Keratinocyte (primary cell): ENCODE measurements at regions not wholly inside any gene's neighbourhood (a gene's known extent, or its start where the extent isn't known, plus 50 kb on each side); places are given as distances from the start of the nearest gene placed in this dataset.
A peak's percentile ranks its signal among the peaks of the same experiment; 100 is the strongest.

ENCODE experiments used
- DNase-seq: peaks from one replicate; pipeline ENCODE4 v3.0.0-alpha.2; 2011; ENCODE audit warnings: low read depth, missing footprints, low spot score
- FAIRE-seq: peaks from 2 replicates; lab custom pipeline; 2011; peaks lifted over from hg19 to GRCh38; lab: Jason Lieb, UNC
- H2AFZ ChIP-seq: 2 replicates; pipeline ENCODE4 v1.6.0; 2012; ENCODE audit warnings: low read length, control low read depth, inconsistent platforms; ENCODE audit not compliant: control insufficient read depth
- H3K27ac ChIP-seq: 2 replicates; pipeline ENCODE4 v1.5.1; 2011; ENCODE audit warnings: low read length; ENCODE audit not compliant: control insufficient read depth, insufficient read depth
- H3K27me3 ChIP-seq: 3 replicates; pipeline ENCODE4 v1.6.0; 2011; ENCODE audit warnings: low read length; ENCODE audit not compliant: control insufficient read depth, insufficient read depth; ENCODE audit errors: extremely low read depth
- H3K36me3 ChIP-seq, 2 experiments: 2 replicates in 1 of 2; 3 replicates in 1 of 2; pipeline ENCODE4 v1.5.1; 2011; ENCODE audit warnings: low read length in 2 of 2, mild to moderate bottlenecking in 1 of 2; ENCODE audit not compliant: control insufficient read depth in 2 of 2, insufficient read depth in 2 of 2; ENCODE audit errors: extremely low read depth in 1 of 2
- H3K4me1 ChIP-seq: 3 replicates; pipeline ENCODE4 v1.5.1; 2011; ENCODE audit warnings: low read length; ENCODE audit not compliant: control insufficient read depth, insufficient read depth; ENCODE audit errors: extremely low read depth
- H3K4me2 ChIP-seq: 3 replicates; pipeline ENCODE4 v1.6.0; 2011; ENCODE audit warnings: low read depth, low read length; ENCODE audit not compliant: control insufficient read depth, insufficient read depth; ENCODE audit errors: extremely low read depth
- H3K4me3 ChIP-seq, 3 experiments: fragments of 200-600 bp in 1 of 3; sonication (generic) in 1 of 3; 2 replicates in 2 of 3; 3 replicates in 1 of 3; pipeline ENCODE4 v1.5.1; 2011 to 2016; ENCODE audit warnings: low read length in 3 of 3, mild to moderate bottlenecking in 3 of 3, control low read depth in 2 of 3, inconsistent platforms in 1 of 3, low read depth in 1 of 3, mixed read lengths in 1 of 3, mixed run types in 1 of 3, moderate library complexity in 1 of 3; ENCODE audit not compliant: control insufficient read depth in 2 of 3, insufficient read depth in 2 of 3; ENCODE audit errors: extremely low read depth in 1 of 3
- H3K79me2 ChIP-seq: 2 replicates; pipeline ENCODE4 v1.6.0; 2012; ENCODE audit warnings: low read length; ENCODE audit not compliant: control insufficient read depth, insufficient read depth
- H3K9ac ChIP-seq: 3 replicates; pipeline ENCODE4 v1.6.0; 2011; ENCODE audit warnings: low read length; ENCODE audit not compliant: control insufficient read depth, insufficient read depth; ENCODE audit errors: extremely low read depth
- H3K9me1 ChIP-seq: 3 replicates; pipeline ENCODE4 v1.6.0; 2011; ENCODE audit warnings: low read length; ENCODE audit not compliant: control insufficient read depth, insufficient read depth; ENCODE audit errors: extremely low read depth
- H3K9me3 ChIP-seq: 2 replicates; pipeline ENCODE4 v1.5.1; 2012; ENCODE audit warnings: low read depth, low read length; ENCODE audit not compliant: control insufficient read depth
- H4K20me1 ChIP-seq: 3 replicates; pipeline ENCODE4 v1.6.0; 2011; ENCODE audit warnings: low read length; ENCODE audit not compliant: control insufficient read depth, insufficient read depth; ENCODE audit errors: extremely low read depth
- CTCF ChIP-seq, 3 experiments: IDR thresholded peaks in 1 of 3; conservative IDR thresholded peaks in 1 of 3; optimal IDR thresholded peaks in 1 of 3; 2 replicates in 2 of 3; 3 replicates in 1 of 3; pipeline versions ENCODE3 to v1.5.1; 2011; ENCODE audit warnings: low read length in 3 of 3, mild to moderate bottlenecking in 3 of 3, moderate library complexity in 2 of 3, control low read depth in 1 of 3, inconsistent platforms in 1 of 3; ENCODE audit not compliant: insufficient read depth in 2 of 3; ENCODE audit errors: extremely low read depth in 1 of 3
- EZH2 ChIP-seq: IDR thresholded peaks from one replicate; pipeline ENCODE4 v1.6.1; 2012; ENCODE audit warnings: inconsistent platforms, mild to moderate bottlenecking, low read length, moderate library complexity
- dilution Hi-C: fragments of 300-500 bp; cut with MboI; formaldehyde crosslinking; loops from one replicate; pipeline ENCODE4 v1.7.0; 2020; ENCODE audit warnings: low sequenced_read_pairs; ENCODE audit not compliant: extremely low pct_ligation_motif_present

- Histone ChIP-seq H3K27me3 (no peaks in the 10 kb centered on the region), H3K9ac (no peak overlapping the region), H4K20me1 (no peaks in the 10 kb centered on the region), H3K27ac (no peak overlapping the region), H3K9me1 (no peaks in the 10 kb centered on the region), H3K36me3 (no peaks in the 10 kb centered on the region), H3K4me1 (peaks cover 21% of the 10 kb centered on the region), H3K79me2 (no peaks in the 10 kb centered on the region), H3K4me2 (no peak overlapping the region), H3K4me3 (no peak overlapping the region), H2AFZ (no peak overlapping the region), H3K9me3 (no peaks in the 10 kb centered on the region)
- FAIRE-seq, result no peak
- dilution Hi-C loops, result no loop called here
- DNase-seq, result no peak
- TF ChIP-seq EZH2 (no peak), CTCF (optimal IDR thresholded peaks at IDR 0.05 in 1 of 3, IDR thresholded peaks at IDR 0.05 in 1 of 3, conservative IDR thresholded peaks at IDR 0.05 in 1 of 3; ENCODE audit: extremely low read depth in 1 of 3, insufficient read depth in 2 of 3, low read length in 3 of 3) (no peak)
Observed at GRCh38 chr6:74602206-74602605, 603.6 kb downstream of the COL12A1 start.

GRCh38 chr6:74598462-74599393 is 607.1 kb downstream of the COL12A1 start:
- dilution Hi-C loops, result no loop called here
- H3K27ac ChIP-seq, result no peak overlapping the region
- peak; percentile 59 for FAIRE-seq

More at GRCh38 chr6:74598462-74599393, 607.1 kb downstream of the COL12A1 start:
- TF ChIP-seq CTCF (optimal IDR thresholded peaks at IDR 0.05 in 1 of 3, IDR thresholded peaks at IDR 0.05 in 1 of 3, conservative IDR thresholded peaks at IDR 0.05 in 1 of 3; ENCODE audit: extremely low read depth in 1 of 3, insufficient read depth in 2 of 3, low read length in 3 of 3), result no peak
- no peak for TF ChIP-seq EZH2
- Histone ChIP-seq H3K9me3 (no peaks in the 10 kb centered on the region), H2AFZ (no peak overlapping the region), H3K4me1 (peaks cover 11% of the 10 kb centered on the region), H3K36me3 (no peaks in the 10 kb centered on the region), H4K20me1 (no peaks in the 10 kb centered on the region), H3K4me2 (no peak overlapping the region), H3K4me3 (no peak overlapping the region), H3K79me2 (no peaks in the 10 kb centered on the region), H3K27me3 (no peaks in the 10 kb centered on the region), H3K9ac (no peak overlapping the region), H3K9me1 (no peaks in the 10 kb centered on the region)
- DNase-seq, result peak; percentile 15
